GM18867 (cell line): ENCODE measurements at regions not wholly inside any gene's neighbourhood (a gene's known extent, or its start where the extent isn't known, plus 50 kb on each side); places are given as distances from the start of the nearest gene placed in this dataset.

Source experiments
- ATAC-seq: cut with Tn5 transposase; IDR thresholded peaks from one replicate; pipeline ENCODE4 v1.9.1; 2021; ENCODE audit warnings: mild to moderate bottlenecking, moderate library complexity; ENCODE audit not compliant: unreplicated experiment

- ATAC-seq = no peak
Measured at GRCh38 chr6:120137492-120137891, 787.9 kb upstream of the MAN1A1 start.

- no peak for ATAC-seq
Measured at GRCh38 chr6:120129228-120129627, 779.7 kb upstream of the MAN1A1 start.

- no peak for ATAC-seq
Measured at GRCh38 chr6:120122401-120122800, 772.8 kb upstream of the MAN1A1 start.

GRCh38 chr6:120116343-120116742 lies 766.8 kb upstream of the MAN1A1 start:
- no peak for ATAC-seq

- ATAC-seq = no peak
Measured at GRCh38 chr6:120112980-120113379, 763.4 kb upstream of the MAN1A1 start.

GRCh38 chr6:120111001-120111400 lies 761.4 kb upstream of the MAN1A1 start:
- ATAC-seq = no peak

- ATAC-seq = no peak
Measured at GRCh38 chr6:120108061-120108795, 758.7 kb upstream of the MAN1A1 start.

- ATAC-seq = no peak
Measured at GRCh38 chr6:120103618-120104017, 754.1 kb upstream of the MAN1A1 start.

GRCh38 chr6:120096696-120097260 lies 747.2 kb upstream of the MAN1A1 start:
- no peak for ATAC-seq

- ATAC-seq = no peak
Measured at GRCh38 chr6:120083186-120083585, 733.6 kb upstream of the MAN1A1 start.

- no peak for ATAC-seq
Measured at GRCh38 chr6:120077489-120077888, 727.9 kb upstream of the MAN1A1 start.

- ATAC-seq = no peak
Measured at GRCh38 chr6:120058410-120058809, 708.8 kb upstream of the MAN1A1 start.

- peak; percentile 89 for ATAC-seq
Measured at GRCh38 chr6:120056085-120056484, 706.5 kb upstream of the MAN1A1 start.

- no peak for ATAC-seq
Measured at GRCh38 chr6:120055071-120055470, 705.5 kb upstream of the MAN1A1 start.

- ATAC-seq = no peak
Measured at GRCh38 chr6:120039664-120040063, 690.1 kb upstream of the MAN1A1 start.

GRCh38 chr6:120031837-120032236 lies 682.3 kb upstream of the MAN1A1 start:
- no peak for ATAC-seq

- ATAC-seq = no peak
Measured at GRCh38 chr6:120026791-120027190, 677.2 kb upstream of the MAN1A1 start.

GRCh38 chr6:120010075-120010474 lies 660.5 kb upstream of the MAN1A1 start:
- no peak for ATAC-seq

- ATAC-seq = peak; percentile 57
Measured at GRCh38 chr6:120005292-120005976, 655.9 kb upstream of the MAN1A1 start.

GRCh38 chr6:119986934-119987549 lies 637.5 kb upstream of the MAN1A1 start:
- ATAC-seq = peak; percentile 62

GRCh38 chr6:119985952-119986736 lies 636.6 kb upstream of the MAN1A1 start:
- no peak for ATAC-seq
